GM19467 (cell line): ENCODE measurements at regions not wholly inside any gene's neighbourhood (a gene's known extent, or its start where the extent isn't known, plus 50 kb on each side); places are given as distances from the start of the nearest gene placed in this dataset.
"Not testable (repeated sequence)": the region's sequence is repeated elsewhere in the genome, so short reads cannot be mapped to it uniquely, and the experiment has no call there.

Experiments used
- ATAC-seq: cut with Tn5 transposase; IDR thresholded peaks from one replicate; pipeline ENCODE4 v1.9.1; 2021; ENCODE audit warnings: mild to moderate bottlenecking, moderate library complexity; ENCODE audit not compliant: unreplicated experiment

- no peak for ATAC-seq
Measured at GRCh38 chrX:112377481-112377880, 294.9 kb upstream of the TRPC5 start.

GRCh38 chrX:112368371-112368770 lies 285.8 kb upstream of the TRPC5 start:
- ATAC-seq, result no peak

- no peak for ATAC-seq
Measured at GRCh38 chrX:112367065-112367464, 284.5 kb upstream of the TRPC5 start.

GRCh38 chrX:112359906-112360305 lies 277.3 kb upstream of the TRPC5 start:
- ATAC-seq, result no peak

GRCh38 chrX:112355931-112356330 lies 273.4 kb upstream of the TRPC5 start:
- no peak for ATAC-seq

GRCh38 chrX:112341598-112341997 lies 259.0 kb upstream of the TRPC5 start:
- no peak for ATAC-seq

- ATAC-seq, result no peak
Measured at GRCh38 chrX:112313201-112313600, 230.6 kb upstream of the TRPC5 start.

GRCh38 chrX:112306027-112306426 lies 223.5 kb upstream of the TRPC5 start:
- no peak for ATAC-seq

GRCh38 chrX:112279940-112280339 lies 197.4 kb upstream of the TRPC5 start:
- no peak for ATAC-seq

- ATAC-seq, result no peak
Measured at GRCh38 chrX:112270991-112271390, 188.4 kb upstream of the TRPC5 start.

- no peak for ATAC-seq
Measured at GRCh38 chrX:112266136-112266535, 183.6 kb upstream of the TRPC5 start.

- ATAC-seq, result no peak
Measured at GRCh38 chrX:112259375-112259774, 176.8 kb upstream of the TRPC5 start.

- ATAC-seq, result no peak
Measured at GRCh38 chrX:112254896-112255295, 172.3 kb upstream of the TRPC5 start.

GRCh38 chrX:112247714-112248113 lies 165.1 kb upstream of the TRPC5 start:
- no peak for ATAC-seq

GRCh38 chrX:112235547-112235946 lies 153.0 kb upstream of the TRPC5 start:
- ATAC-seq, result no peak

GRCh38 chrX:112233164-112233563 lies 150.6 kb upstream of the TRPC5 start:
- ATAC-seq, result no peak

- ATAC-seq, result not testable (repeated sequence)
Measured at GRCh38 chrX:112226795-112227194, 144.2 kb upstream of the TRPC5 start.

GRCh38 chrX:112223391-112223790 lies 140.8 kb upstream of the TRPC5 start:
- ATAC-seq, result no peak

GRCh38 chrX:112218388-112218787 lies 135.8 kb upstream of the TRPC5 start:
- no peak for ATAC-seq

- no peak for ATAC-seq
Measured at GRCh38 chrX:112211459-112211858, 128.9 kb upstream of the TRPC5 start.

GRCh38 chrX:112197840-112198239 lies 115.3 kb upstream of the TRPC5 start:
- no peak for ATAC-seq

GRCh38 chrX:112190646-112191045 lies 108.1 kb upstream of the TRPC5 start:
- no peak for ATAC-seq

- ATAC-seq, result not testable (repeated sequence)
Measured at GRCh38 chrX:112181361-112181760, 98.8 kb upstream of the TRPC5 start.

- peak; percentile 69 for ATAC-seq
Measured at GRCh38 chrX:112164420-112164819, 81.8 kb upstream of the TRPC5 start.
